ENCODE measurements at regions not wholly inside any gene's neighbourhood (a gene's known extent, or its start where the extent isn't known, plus 50 kb on each side); places are given as distances from the start of the nearest gene placed in this dataset.

GRCh38 chr10:59465088-59465487, 102.7 kb upstream of the FAM13C start:
- TF ChIP-seq EZH2 (IDR thresholded peaks at IDR 0.05; ENCODE audit: borderline replicate concordance) (no peak), CTCF (IDR thresholded peaks at IDR 0.05; ENCODE audit: poor library complexity) (peak; percentile 44), EZH2phosphoT487 (IDR thresholded peaks at IDR 0.05; ENCODE audit: low read depth, severe bottlenecking, unreplicated experiment) (no peak)
- H3K4me2 ChIP-seq: no peak overlapping the region
- H3K27ac ChIP-seq: no peak overlapping the region
- no peak overlapping the region for H2AFZ ChIP-seq
- no peaks in the 10 kb centered on the region for H4K20me1 ChIP-seq (ENCODE audit: insufficient read depth, poor library complexity, severe bottlenecking)
- no peaks in the 10 kb centered on the region for H3K9me2 ChIP-seq (replicated peaks; ENCODE audit: insufficient read depth)
- H3K4me1 ChIP-seq (ENCODE audit: insufficient read depth): no peaks in the 10 kb centered on the region
- no peaks in the 10 kb centered on the region for H3K9me3 ChIP-seq (ENCODE audit: low read depth)
- H3K36me3 ChIP-seq (replicated peaks; ENCODE audit: insufficient read depth, low read depth): no peaks in the 10 kb centered on the region
- peak; percentile 11 for DNase-seq (ENCODE audit: low spot score)
- no peak overlapping the region for H3K4me3 ChIP-seq
- no peaks in the 10 kb centered on the region for H3K79me2 ChIP-seq
- no peaks in the 10 kb centered on the region for H3K27me3 ChIP-seq

- H3K4me1 ChIP-seq (ENCODE audit: insufficient read depth): no peaks in the 10 kb centered on the region
- no peak overlapping the region for H2AFZ ChIP-seq
- H3K4me2 ChIP-seq: no peak overlapping the region
- no peaks in the 10 kb centered on the region for H4K20me1 ChIP-seq (ENCODE audit: insufficient read depth, poor library complexity, severe bottlenecking)
- no peaks in the 10 kb centered on the region for H3K9me2 ChIP-seq (replicated peaks; ENCODE audit: insufficient read depth)
- no peak overlapping the region for H3K27ac ChIP-seq
- H3K4me3 ChIP-seq: no peak overlapping the region
- H3K79me2 ChIP-seq: no peaks in the 10 kb centered on the region
- 91% methylated on average over 1 of the region's 1 CpG for WGBS (ENCODE audit: low lambda C conversion rate, missing lambda C conversion rate)
- TF ChIP-seq CTCF (IDR thresholded peaks at IDR 0.05; ENCODE audit: poor library complexity) (no peak), EZH2 (IDR thresholded peaks at IDR 0.05; ENCODE audit: borderline replicate concordance) (no peak), EZH2phosphoT487 (IDR thresholded peaks at IDR 0.05; ENCODE audit: low read depth, severe bottlenecking, unreplicated experiment) (no peak)
- H3K9me3 ChIP-seq (ENCODE audit: low read depth): no peaks in the 10 kb centered on the region
- no peak for DNase-seq (ENCODE audit: low spot score)
- H3K36me3 ChIP-seq (replicated peaks; ENCODE audit: insufficient read depth, low read depth): no peaks in the 10 kb centered on the region
- no peaks in the 10 kb centered on the region for H3K27me3 ChIP-seq
Observed at GRCh38 chr10:59464483-59464882, 102.1 kb upstream of the FAM13C start.

DNA sequence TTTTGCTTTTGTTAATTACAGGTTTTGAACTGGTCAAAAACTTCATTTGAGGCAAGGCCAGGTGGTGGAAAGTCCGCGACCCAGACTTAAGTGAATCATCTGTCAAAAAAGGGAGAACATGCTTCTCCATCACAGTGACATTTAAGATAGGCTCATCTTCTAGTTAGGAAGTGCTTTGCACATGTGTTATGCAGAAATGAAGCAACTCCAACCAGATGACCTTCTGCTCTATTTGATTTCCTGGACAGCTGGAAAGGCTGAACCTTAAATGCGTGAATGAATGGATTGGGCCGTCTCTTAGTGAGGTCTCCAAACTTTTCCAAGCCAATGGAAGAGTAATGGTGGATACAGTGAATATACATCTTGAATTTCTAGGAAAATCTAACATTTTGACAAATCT, 101.6 kb upstream of the FAM13C start:
- 92% methylated on average over 4 of the region's 4 CpGs for WGBS (ENCODE audit: low lambda C conversion rate, missing lambda C conversion rate)
- Histone ChIP-seq H2AFZ (no peak overlapping the region), H3K27ac (no peak overlapping the region), H3K4me1 (ENCODE audit: insufficient read depth) (no peaks in the 10 kb centered on the region), H3K27me3 (no peaks in the 10 kb centered on the region), H3K4me2 (no peak overlapping the region), H4K20me1 (ENCODE audit: insufficient read depth, poor library complexity, severe bottlenecking) (no peaks in the 10 kb centered on the region), H3K9me3 (ENCODE audit: low read depth) (no peaks in the 10 kb centered on the region), H3K36me3 (replicated peaks; ENCODE audit: insufficient read depth, low read depth) (no peaks in the 10 kb centered on the region), H3K9me2 (replicated peaks; ENCODE audit: insufficient read depth) (no peaks in the 10 kb centered on the region), H3K79me2 (no peaks in the 10 kb centered on the region), H3K4me3 (no peak overlapping the region)
- no peak for DNase-seq (ENCODE audit: low spot score)
- TF ChIP-seq EZH2phosphoT487 (IDR thresholded peaks at IDR 0.05; ENCODE audit: low read depth, severe bottlenecking, unreplicated experiment): no peak
- TF ChIP-seq EZH2 (IDR thresholded peaks at IDR 0.05; ENCODE audit: borderline replicate concordance): no peak
- no peak for TF ChIP-seq CTCF (IDR thresholded peaks at IDR 0.05; ENCODE audit: poor library complexity)

- no peaks in the 10 kb centered on the region for H3K36me3 ChIP-seq (replicated peaks; ENCODE audit: insufficient read depth, low read depth)
- H3K9me3 ChIP-seq (ENCODE audit: low read depth): no peaks in the 10 kb centered on the region
- no peak overlapping the region for H3K4me3 ChIP-seq
- WGBS (ENCODE audit: low lambda C conversion rate, missing lambda C conversion rate): 87% methylated on average over 3 of the region's 3 CpGs
- no peaks in the 10 kb centered on the region for H3K4me1 ChIP-seq (ENCODE audit: insufficient read depth)
- H3K79me2 ChIP-seq: no peaks in the 10 kb centered on the region
- no peaks in the 10 kb centered on the region for H4K20me1 ChIP-seq (ENCODE audit: insufficient read depth, poor library complexity, severe bottlenecking)
- no peak overlapping the region for H2AFZ ChIP-seq
- no peak for DNase-seq (ENCODE audit: low spot score)
- no peak overlapping the region for H3K27ac ChIP-seq
- no peak overlapping the region for H3K4me2 ChIP-seq
- H3K9me2 ChIP-seq (replicated peaks; ENCODE audit: insufficient read depth): no peaks in the 10 kb centered on the region
- TF ChIP-seq EZH2phosphoT487 (IDR thresholded peaks at IDR 0.05; ENCODE audit: low read depth, severe bottlenecking, unreplicated experiment): no peak
- no peak for TF ChIP-seq EZH2 (IDR thresholded peaks at IDR 0.05; ENCODE audit: borderline replicate concordance)
- no peak for TF ChIP-seq CTCF (IDR thresholded peaks at IDR 0.05; ENCODE audit: poor library complexity)
- no peaks in the 10 kb centered on the region for H3K27me3 ChIP-seq
Observed at GRCh38 chr10:59460601-59461000, 98.3 kb upstream of the FAM13C start.

Measured in hepatocyte (in vitro differentiated cells).